Breast epithelium (tissue), 3 donors: ENCODE measurements at regions not wholly inside any gene's neighbourhood (a gene's known extent, or its start where the extent isn't known, plus 50 kb on each side); places are given as distances from the start of the nearest gene placed in this dataset.

Experiments
- POLR2A ChIP-seq: fragments of 450-650 bp; IDR thresholded peaks from one replicate; pipeline ENCODE4 v1.6.1; 2016; ENCODE audit warnings: antibody characterized with exemption, mild to moderate bottlenecking, moderate library complexity
- TF ChIP-seq, protein P1 (sequence below), 3 donors: fragments of 450-650 bp; IDR thresholded peaks; one replicate each; pipeline ENCODE4 v1.5.1; 2016 to 2017; ENCODE audit warnings: antibody characterized with exemption in 3 of 3, mild to moderate bottlenecking in 3 of 3, moderate library complexity in 3 of 3

DNA sequence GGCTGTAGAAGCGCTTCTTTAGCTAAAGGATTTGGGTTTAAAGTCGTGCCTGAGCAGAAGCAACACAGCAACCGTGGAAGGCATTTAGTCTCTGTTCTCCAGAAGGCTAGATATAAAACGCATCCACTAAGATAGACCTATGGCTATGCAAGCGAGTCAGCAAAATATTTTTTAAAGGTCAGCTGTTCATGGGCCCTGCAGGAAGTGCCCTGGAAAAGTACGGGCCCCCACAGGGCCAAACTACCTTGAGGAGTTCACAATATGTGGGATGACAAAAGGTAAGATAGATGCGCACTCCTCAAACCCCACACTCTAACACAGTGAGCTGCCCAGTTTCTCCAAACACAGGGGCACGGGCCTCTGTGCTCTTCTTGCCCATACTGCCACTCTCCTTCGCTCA, 261.6 kb downstream of the VPS13C start:
- TF ChIP-seq, protein P1, sequence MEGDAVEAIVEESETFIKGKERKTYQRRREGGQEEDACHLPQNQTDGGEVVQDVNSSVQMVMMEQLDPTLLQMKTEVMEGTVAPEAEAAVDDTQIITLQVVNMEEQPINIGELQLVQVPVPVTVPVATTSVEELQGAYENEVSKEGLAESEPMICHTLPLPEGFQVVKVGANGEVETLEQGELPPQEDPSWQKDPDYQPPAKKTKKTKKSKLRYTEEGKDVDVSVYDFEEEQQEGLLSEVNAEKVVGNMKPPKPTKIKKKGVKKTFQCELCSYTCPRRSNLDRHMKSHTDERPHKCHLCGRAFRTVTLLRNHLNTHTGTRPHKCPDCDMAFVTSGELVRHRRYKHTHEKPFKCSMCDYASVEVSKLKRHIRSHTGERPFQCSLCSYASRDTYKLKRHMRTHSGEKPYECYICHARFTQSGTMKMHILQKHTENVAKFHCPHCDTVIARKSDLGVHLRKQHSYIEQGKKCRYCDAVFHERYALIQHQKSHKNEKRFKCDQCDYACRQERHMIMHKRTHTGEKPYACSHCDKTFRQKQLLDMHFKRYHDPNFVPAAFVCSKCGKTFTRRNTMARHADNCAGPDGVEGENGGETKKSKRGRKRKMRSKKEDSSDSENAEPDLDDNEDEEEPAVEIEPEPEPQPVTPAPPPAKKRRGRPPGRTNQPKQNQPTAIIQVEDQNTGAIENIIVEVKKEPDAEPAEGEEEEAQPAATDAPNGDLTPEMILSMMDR (IDR thresholded peaks at IDR 0.05) = no peak
- TF ChIP-seq POLR2A = no peak
